Caco-2 (cell line): ENCODE measurements at regions not wholly inside any gene's neighbourhood (a gene's known extent, or its start where the extent isn't known, plus 50 kb on each side); places are given as distances from the start of the nearest gene placed in this dataset.

Experiments used
- BruUV-seq: library from RNA; stranded (reverse); fragments of 400-500 nt; replicated peaks from 2 replicates; lab custom pipeline; 2021; lab: Mats Ljungman, UMichigan
- CTCF ChIA-PET: fragments of 300-600 bp; sonication (Branson Sonifier 250); formaldehyde crosslinking; loops from one replicate; lab custom pipeline; 2022; ENCODE audit warnings: antibody characterized with exemption; lab: Charles Lee
- POLR2A ChIA-PET: fragments of 300-600 bp; sonication (Branson Sonifier 250); formaldehyde crosslinking; loops from one replicate; lab custom pipeline; 2022; ENCODE audit warnings: antibody characterized with exemption; lab: Charles Lee
- DNase-seq, 2 experiments: peaks; one replicate each; pipeline versions ENCODE4 v3.0.0 to v3.0.0-alpha.2; 2020 to 2022
- H3K27me3 ChIP-seq: replicated peaks from 2 replicates; pipeline ENCODE4 v1.6.0; 2011; ENCODE audit warnings: low read length; ENCODE audit not compliant: control insufficient read depth, insufficient read depth
- H3K36me3 ChIP-seq: 2 replicates; pipeline ENCODE4 v1.5.1; 2011; ENCODE audit warnings: low read length; ENCODE audit not compliant: control insufficient read depth, insufficient read depth
- H3K4me1 ChIP-seq: fragments of 250-450 bp; sonication (Bioruptor Pico); 2 replicates; pipeline ENCODE4 v1.5.1; 2020; ENCODE audit warnings: mild to moderate bottlenecking
- H3K4me3 ChIP-seq: 2 replicates; pipeline ENCODE4 v1.5.1; 2011; ENCODE audit warnings: low read depth, mild to moderate bottlenecking, control low read depth, low read length
- H3K9me3 ChIP-seq: fragments of 250-450 bp; sonication (Bioruptor Pico); 2 replicates; pipeline ENCODE4 v1.5.1; 2020; ENCODE audit warnings: mild to moderate bottlenecking, moderate library complexity
- H3K27ac Mint-ChIP-seq: one replicate; pipeline ENCODE4 v1.8.0; 2022; ENCODE audit warnings: mixed read lengths; ENCODE audit not compliant: unreplicated experiment
- H3K27me3 Mint-ChIP-seq: one replicate; pipeline ENCODE4 v1.8.0; 2022; ENCODE audit warnings: mixed read lengths; ENCODE audit not compliant: insufficient read depth, unreplicated experiment
- H3K36me3 Mint-ChIP-seq: one replicate; pipeline ENCODE4 v1.8.0; 2022; ENCODE audit warnings: mild to moderate bottlenecking, mixed read lengths; ENCODE audit not compliant: insufficient read depth, unreplicated experiment
- H3K4me1 Mint-ChIP-seq: one replicate; pipeline ENCODE4 v1.8.0; 2022; ENCODE audit warnings: low read depth, mixed read lengths; ENCODE audit not compliant: unreplicated experiment
- H3K4me3 Mint-ChIP-seq: one replicate; pipeline ENCODE4 v1.8.0; 2022; ENCODE audit warnings: mild to moderate bottlenecking, moderate library complexity, mixed read lengths; ENCODE audit not compliant: unreplicated experiment
- H3K9me3 Mint-ChIP-seq: one replicate; pipeline ENCODE4 v1.8.0; 2022; ENCODE audit warnings: mixed read lengths; ENCODE audit not compliant: unreplicated experiment
- intact Hi-C: fragments of 100-400 bp; cut with micrococcal nuclease; formaldehyde crosslinking; loops from one replicate; pipeline ENCODE4 v1.10.0; 2022; ENCODE audit not compliant: unreplicated experiment
- TF ChIP-seq, protein P1 (sequence below), 2 experiments: fragments of 200-600 bp in 1 of 2; IDR thresholded peaks; 1 replicate in 1 of 2; 2 replicates in 1 of 2; pipeline versions ENCODE4 v1.5.1 to v1.8.0; 2011 to 2022; ENCODE audit warnings: antibody characterized with exemption in 1 of 2, control low read depth in 1 of 2, inconsistent platforms in 1 of 2, low read depth in 1 of 2, low read length in 1 of 2, mild to moderate bottlenecking in 1 of 2, moderate library complexity in 1 of 2; ENCODE audit not compliant: insufficient read depth in 1 of 2, severe bottlenecking in 1 of 2, unreplicated experiment in 1 of 2

DNA sequence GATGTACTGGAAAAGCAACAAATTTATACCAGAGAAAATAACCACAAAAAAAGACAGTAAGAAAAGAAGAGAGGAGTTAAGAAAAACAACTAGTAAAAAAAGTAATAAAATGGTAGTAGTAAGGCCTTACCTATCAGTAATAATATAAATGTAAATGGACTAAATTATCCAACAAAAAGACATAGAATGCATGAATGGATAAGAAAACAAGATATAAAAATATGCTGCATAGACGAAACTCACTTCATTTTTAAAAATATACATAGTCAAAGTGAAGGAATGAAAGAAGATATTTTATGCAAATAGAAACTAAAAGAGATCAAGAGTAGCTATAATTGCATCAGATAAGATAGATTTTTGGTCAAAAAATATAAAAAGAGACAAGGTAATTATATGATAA lies 739.1 kb downstream of the DNAJB9 start:
- intact Hi-C loops: no loop called here
- no peaks in the 10 kb centered on the region for H3K36me3 Mint-ChIP-seq
- H3K9me3 Mint-ChIP-seq: peaks cover 17% of the 10 kb centered on the region

DNA sequence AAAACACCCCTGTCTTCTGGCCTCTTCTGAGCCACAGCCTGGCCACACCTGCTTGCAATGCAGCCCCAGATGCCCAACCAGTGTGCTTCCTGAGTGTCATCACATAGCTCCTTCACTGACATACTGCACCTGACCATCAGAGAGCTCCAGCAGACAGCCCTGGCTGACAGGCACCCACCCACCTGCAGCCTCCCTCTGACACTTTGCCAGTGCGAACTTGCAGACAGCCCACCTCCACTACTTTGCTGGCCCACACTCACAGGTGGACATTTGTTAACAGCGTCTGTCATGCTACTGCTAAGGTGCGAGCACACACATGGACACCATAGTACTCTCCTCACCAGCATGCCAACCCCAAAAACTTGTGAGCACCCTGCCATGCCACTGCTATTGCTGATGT lies 740.1 kb downstream of the DNAJB9 start:
- Histone ChIP-seq H3K4me3 (no peak overlapping the region), H3K9me3 (peaks cover 4% of the 10 kb centered on the region; the same call in 1 of the 2 replicates), H3K27me3 (no peaks in the 10 kb centered on the region), H3K36me3 (no peaks in the 10 kb centered on the region), H3K4me1 (no peaks in the 10 kb centered on the region)
- intact Hi-C loops: no loop called here
- peaks cover 17% of the 10 kb centered on the region for H3K9me3 Mint-ChIP-seq
- H3K4me1 Mint-ChIP-seq: no peaks in the 10 kb centered on the region
- no peaks in the 10 kb centered on the region for H3K36me3 Mint-ChIP-seq
- TF ChIP-seq, protein P1, sequence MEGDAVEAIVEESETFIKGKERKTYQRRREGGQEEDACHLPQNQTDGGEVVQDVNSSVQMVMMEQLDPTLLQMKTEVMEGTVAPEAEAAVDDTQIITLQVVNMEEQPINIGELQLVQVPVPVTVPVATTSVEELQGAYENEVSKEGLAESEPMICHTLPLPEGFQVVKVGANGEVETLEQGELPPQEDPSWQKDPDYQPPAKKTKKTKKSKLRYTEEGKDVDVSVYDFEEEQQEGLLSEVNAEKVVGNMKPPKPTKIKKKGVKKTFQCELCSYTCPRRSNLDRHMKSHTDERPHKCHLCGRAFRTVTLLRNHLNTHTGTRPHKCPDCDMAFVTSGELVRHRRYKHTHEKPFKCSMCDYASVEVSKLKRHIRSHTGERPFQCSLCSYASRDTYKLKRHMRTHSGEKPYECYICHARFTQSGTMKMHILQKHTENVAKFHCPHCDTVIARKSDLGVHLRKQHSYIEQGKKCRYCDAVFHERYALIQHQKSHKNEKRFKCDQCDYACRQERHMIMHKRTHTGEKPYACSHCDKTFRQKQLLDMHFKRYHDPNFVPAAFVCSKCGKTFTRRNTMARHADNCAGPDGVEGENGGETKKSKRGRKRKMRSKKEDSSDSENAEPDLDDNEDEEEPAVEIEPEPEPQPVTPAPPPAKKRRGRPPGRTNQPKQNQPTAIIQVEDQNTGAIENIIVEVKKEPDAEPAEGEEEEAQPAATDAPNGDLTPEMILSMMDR (IDR thresholded peaks at IDR 0.05; ENCODE audit: insufficient read depth in 1 of 2, low read depth in 1 of 2, low read length in 1 of 2, severe bottlenecking in 1 of 2, unreplicated experiment in 1 of 2): no peak
- ChIA-PET POLR2A (no interaction called here), CTCF (no interaction called here)
- DNase-seq: no peak
- no TSS peak for BruUV-seq
- H3K27ac Mint-ChIP-seq: no peak overlapping the region
- no peak overlapping the region for H3K4me3 Mint-ChIP-seq
- H3K27me3 Mint-ChIP-seq: no peaks in the 10 kb centered on the region

More for the DNA sequence above, 739.1 kb downstream of the DNAJB9 start:
- H3K4me3 ChIP-seq: no peak overlapping the region
- Mint-ChIP-seq H3K4me3 (no peak overlapping the region), H3K27ac (no peak overlapping the region), H3K27me3 (no peaks in the 10 kb centered on the region), H3K4me1 (no peaks in the 10 kb centered on the region)
- CTCF ChIA-PET: no interaction called here
- no TSS peak for BruUV-seq
- no peak for DNase-seq
- H3K9me3 ChIP-seq: peaks cover 4% of the 10 kb centered on the region; the same call in 1 of the 2 replicates
- no peaks in the 10 kb centered on the region for H3K27me3 ChIP-seq
- no peaks in the 10 kb centered on the region for H3K4me1 ChIP-seq
- POLR2A ChIA-PET: no interaction called here
- no peaks in the 10 kb centered on the region for H3K36me3 ChIP-seq
- TF ChIP-seq, protein P1 (IDR thresholded peaks at IDR 0.05; ENCODE audit: insufficient read depth in 1 of 2, low read depth in 1 of 2, low read length in 1 of 2, severe bottlenecking in 1 of 2, unreplicated experiment in 1 of 2): no peak

DNA sequence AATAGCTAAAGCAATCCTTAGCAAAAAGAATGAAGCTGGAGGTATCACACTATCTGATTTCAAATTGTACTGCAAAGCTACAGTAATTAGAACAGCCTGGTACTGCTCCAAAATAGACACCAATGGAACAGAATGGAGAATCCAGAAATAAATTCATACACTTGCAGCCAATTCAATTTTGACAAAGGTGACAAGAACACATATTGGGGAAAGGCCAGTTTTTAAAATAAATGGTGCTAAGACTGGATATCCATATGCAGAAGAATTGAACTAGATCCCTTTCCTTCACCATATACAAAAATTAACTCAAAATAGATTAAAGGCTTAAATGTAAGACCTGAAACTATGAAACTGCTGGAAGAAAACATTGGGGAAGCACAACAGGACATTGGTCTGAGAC lies 748.5 kb downstream of the DNAJB9 start:
- ChIA-PET POLR2A (no interaction called here), CTCF (no interaction called here)
- Histone ChIP-seq H3K4me3 (no peak overlapping the region), H3K27me3 (no peaks in the 10 kb centered on the region), H3K9me3 (no peaks in the 10 kb centered on the region), H3K36me3 (no peaks in the 10 kb centered on the region), H3K4me1 (no peaks in the 10 kb centered on the region)
- Mint-ChIP-seq H3K9me3 (no peaks in the 10 kb centered on the region), H3K27me3 (no peaks in the 10 kb centered on the region), H3K4me3 (no peak overlapping the region), H3K36me3 (no peaks in the 10 kb centered on the region), H3K4me1 (no peaks in the 10 kb centered on the region), H3K27ac (no peak overlapping the region)
- TF ChIP-seq, protein P1 (IDR thresholded peaks at IDR 0.05; ENCODE audit: insufficient read depth in 1 of 2, low read depth in 1 of 2, low read length in 1 of 2, severe bottlenecking in 1 of 2, unreplicated experiment in 1 of 2): no peak
- intact Hi-C loops: no loop called here
- no TSS peak for BruUV-seq
- DNase-seq: no peak
